Chondrocyte (in vitro differentiated cells): ENCODE measurements at regions not wholly inside any gene's neighbourhood (a gene's known extent, or its start where the extent isn't known, plus 50 kb on each side); places are given as distances from the start of the nearest gene placed in this dataset.

Experiments
- DNase-seq: peaks from one replicate; pipeline ENCODE4 v3.0.0; 2021; ENCODE audit warnings: mixed read lengths, low spot score
- H3K27ac Mint-ChIP-seq: one replicate; pipeline ENCODE4 v1.8.0; 2021; ENCODE audit warnings: mild to moderate bottlenecking, moderate library complexity, mixed read lengths; ENCODE audit not compliant: unreplicated experiment
- H3K27me3 Mint-ChIP-seq: 2 replicates; pipeline ENCODE4 v1.8.0; 2021; ENCODE audit warnings: low read depth, mixed read lengths
- H3K36me3 Mint-ChIP-seq: 2 replicates; pipeline ENCODE4 v1.8.0; 2021; ENCODE audit warnings: low read depth, mixed read lengths
- H3K4me1 Mint-ChIP-seq: 2 replicates; pipeline ENCODE4 v1.8.0; 2021; ENCODE audit warnings: low read depth, mild to moderate bottlenecking, mixed read lengths
- H3K4me3 Mint-ChIP-seq: one replicate; pipeline ENCODE4 v1.8.0; 2021; ENCODE audit warnings: mild to moderate bottlenecking, moderate library complexity, mixed read lengths; ENCODE audit not compliant: unreplicated experiment
- H3K9me3 Mint-ChIP-seq: 2 replicates; pipeline ENCODE4 v1.8.0; 2021; ENCODE audit warnings: low read depth, mixed read lengths
- CTCF ChIP-seq: fragments of 200-600 bp; sonication (generic); IDR thresholded peaks from 2 replicates; pipeline ENCODE4 v1.5.0; 2021; ENCODE audit warnings: antibody characterized with exemption, mild to moderate bottlenecking, moderate library complexity

GRCh38 chr9:78122631-78123030, 91.0 kb upstream of the GNAQ start:
- H3K27me3 Mint-ChIP-seq, result peaks cover 18% of the 10 kb centered on the region
- H3K36me3 Mint-ChIP-seq, result peaks cover 1% of the 10 kb centered on the region
- TF ChIP-seq CTCF, result no peak
- no peak overlapping the region for H3K4me3 Mint-ChIP-seq
- H3K9me3 Mint-ChIP-seq, result peaks cover 6% of the 10 kb centered on the region
- peaks cover 8% of the 10 kb centered on the region for H3K4me1 Mint-ChIP-seq
- H3K27ac Mint-ChIP-seq, result no peak overlapping the region
- no peak for DNase-seq

- no peak overlapping the region for H3K27ac Mint-ChIP-seq
- peak; percentile 88 for TF ChIP-seq CTCF
- no peak for DNase-seq
Measured at GRCh38 chr9:78121488-78121887, 89.9 kb upstream of the GNAQ start.

GRCh38 chr9:78118742-78119473, 87.3 kb upstream of the GNAQ start:
- Mint-ChIP-seq H3K9me3 (peaks cover 6% of the 10 kb centered on the region), H3K36me3 (no peaks in the 10 kb centered on the region), H3K27me3 (peaks cover 11% of the 10 kb centered on the region), H3K4me1 (peaks cover 8% of the 10 kb centered on the region), H3K4me3 (no peak overlapping the region), H3K27ac (no peak overlapping the region)
- TF ChIP-seq CTCF, result no peak
- DNase-seq, result no peak

More at GRCh38 chr9:78121488-78121887, 89.9 kb upstream of the GNAQ start:
- peaks cover 1% of the 10 kb centered on the region for H3K36me3 Mint-ChIP-seq
- H3K9me3 Mint-ChIP-seq, result peaks cover 6% of the 10 kb centered on the region
- H3K27me3 Mint-ChIP-seq, result peaks cover 21% of the 10 kb centered on the region
- H3K4me3 Mint-ChIP-seq, result no peak overlapping the region
- H3K4me1 Mint-ChIP-seq, result peaks cover 8% of the 10 kb centered on the region

GRCh38 chr9:78115073-78115472, 83.5 kb upstream of the GNAQ start:
- no peak for DNase-seq
- Mint-ChIP-seq H3K27ac (no peak overlapping the region), H3K27me3 (peaks cover 6% of the 10 kb centered on the region)

GRCh38 chr9:78114581-78114980, 83.0 kb upstream of the GNAQ start:
- DNase-seq, result no peak
- H3K27ac Mint-ChIP-seq, result no peak overlapping the region
- no peak for TF ChIP-seq CTCF
- peaks cover 6% of the 10 kb centered on the region for H3K27me3 Mint-ChIP-seq
- peaks cover 8% of the 10 kb centered on the region for H3K4me1 Mint-ChIP-seq
- no peak overlapping the region for H3K4me3 Mint-ChIP-seq
- H3K36me3 Mint-ChIP-seq, result no peaks in the 10 kb centered on the region
- H3K9me3 Mint-ChIP-seq, result peaks cover 6% of the 10 kb centered on the region

More at GRCh38 chr9:78115073-78115472, 83.5 kb upstream of the GNAQ start:
- no peak overlapping the region for H3K4me3 Mint-ChIP-seq
- TF ChIP-seq CTCF, result peak; percentile 60
- H3K36me3 Mint-ChIP-seq, result no peaks in the 10 kb centered on the region
- H3K4me1 Mint-ChIP-seq, result peaks cover 8% of the 10 kb centered on the region
- peaks cover 2% of the 10 kb centered on the region for H3K9me3 Mint-ChIP-seq
